Endodermal cell (in vitro differentiated cells): ENCODE measurements at regions not wholly inside any gene's neighbourhood (a gene's known extent, or its start where the extent isn't known, plus 50 kb on each side); places are given as distances from the start of the nearest gene placed in this dataset.

ENCODE experiments used
- DNase-seq: peaks from one replicate; pipeline ENCODE4 v3.0.0-alpha.2; 2017
- H3K27ac ChIP-seq: 2 replicates; pipeline ENCODE4 v1.5.1; 2013; ENCODE audit warnings: mild to moderate bottlenecking, low read depth, low read length, moderate library complexity
- H3K27me3 ChIP-seq: 2 replicates; pipeline ENCODE4 v1.6.1; 2013; ENCODE audit warnings: mild to moderate bottlenecking, low read length, moderate library complexity; ENCODE audit not compliant: insufficient read depth, control insufficient read depth, poor library complexity, severe bottlenecking
- H3K36me3 ChIP-seq: 2 replicates; pipeline ENCODE4 v1.7.0; 2013; ENCODE audit warnings: mild to moderate bottlenecking, low read length, moderate library complexity; ENCODE audit not compliant: control insufficient read depth, insufficient read depth
- H3K4me1 ChIP-seq: one replicate; pipeline ENCODE4 v1.7.0; 2013; ENCODE audit warnings: low read length; ENCODE audit not compliant: control insufficient read depth, insufficient read depth
- H3K4me3 ChIP-seq: 2 replicates; pipeline ENCODE4 v1.5.1; 2013; ENCODE audit warnings: mild to moderate bottlenecking, low read length, moderate library complexity
- H3K9ac ChIP-seq: 2 replicates; pipeline ENCODE4 v1.6.1; 2013; ENCODE audit warnings: mild to moderate bottlenecking, low read length, moderate library complexity; ENCODE audit not compliant: poor library complexity, severe bottlenecking; ENCODE audit errors: extremely low read depth
- H3K9me3 ChIP-seq: 2 replicates; pipeline ENCODE4 v1.6.1; 2013; ENCODE audit warnings: mild to moderate bottlenecking, low read length, moderate library complexity; ENCODE audit not compliant: control insufficient read depth
- H3K27ac Mint-ChIP-seq: 2 replicates; pipeline ENCODE4 v1.8.0; 2020; ENCODE audit warnings: mixed read lengths
- H3K27me3 Mint-ChIP-seq: 2 replicates; pipeline ENCODE4 v1.8.0; 2021; ENCODE audit warnings: mild to moderate bottlenecking, mixed read lengths; ENCODE audit not compliant: insufficient read depth
- H3K36me3 Mint-ChIP-seq: 2 replicates; pipeline ENCODE4 v1.8.0; 2020; ENCODE audit warnings: low read depth, mixed read lengths
- H3K4me1 Mint-ChIP-seq: 2 replicates; pipeline ENCODE4 v1.8.0; 2020; ENCODE audit warnings: mixed read lengths
- H3K4me3 Mint-ChIP-seq: 2 replicates; pipeline ENCODE4 v1.8.0; 2020; ENCODE audit warnings: mild to moderate bottlenecking, moderate library complexity, mixed read lengths
- H3K9me3 Mint-ChIP-seq: 2 replicates; pipeline ENCODE4 v1.8.0; 2020; ENCODE audit warnings: mild to moderate bottlenecking, mixed read lengths
- CTCF ChIP-seq: fragments of 200-600 bp; sonication (generic); conservative IDR thresholded peaks from 2 replicates; pipeline ENCODE4 v1.5.0; 2021; ENCODE audit warnings: antibody characterized with exemption, mild to moderate bottlenecking
- WGBS, 2 experiments: methylation state at CpG; one replicate each; pipeline versions ENCODE4 v1.1.5 to v1.1.7; 2013; ENCODE audit warnings: missing lambda C conversion rate in 2 of 2, mixed read lengths in 1 of 2; ENCODE audit not compliant: insufficient coverage in 1 of 2, insufficient read length in 1 of 2; 5-methylcytosine and 5-hydroxymethylcytosine counted together

DNA sequence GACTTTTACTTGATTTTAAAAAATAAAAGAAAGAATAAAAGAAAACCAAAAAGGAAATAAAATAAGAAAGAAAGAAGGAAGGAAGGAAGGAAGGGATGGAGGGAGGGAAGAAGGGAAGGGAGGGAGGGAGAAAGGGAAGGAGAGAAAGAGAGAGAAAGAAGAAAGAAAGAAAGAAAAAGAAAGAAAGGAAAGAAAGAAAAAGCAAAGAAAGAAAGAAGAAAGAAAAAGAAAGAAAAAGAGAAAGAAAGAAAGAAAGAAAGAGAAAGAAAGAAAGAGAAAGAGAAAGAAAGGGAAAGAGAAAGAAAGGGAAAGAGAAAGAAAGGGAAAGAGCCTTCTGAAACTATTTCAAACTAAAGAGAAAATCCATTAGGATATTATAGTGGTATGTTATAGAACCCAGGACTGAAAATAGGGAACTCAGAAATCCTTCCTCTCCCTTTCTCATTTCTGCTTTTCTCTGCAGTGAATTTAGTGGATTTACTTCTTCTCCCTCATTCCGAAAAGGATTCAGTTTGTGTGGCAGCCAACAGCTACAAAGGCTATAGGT is 414.7 kb upstream of the CCNG1 start:
- H3K4me1 Mint-ChIP-seq = no peaks in the 10 kb centered on the region
- H3K27me3 Mint-ChIP-seq = no peaks in the 10 kb centered on the region
- 78 to 83% methylated on average over 1 of the region's 1 CpG for WGBS, 2 experiments
- Histone ChIP-seq H3K27me3 (no peaks in the 10 kb centered on the region), H3K9ac (no peak overlapping the region), H3K36me3 (no peaks in the 10 kb centered on the region), H3K27ac (no peak overlapping the region), H3K4me3 (no peak overlapping the region), H3K4me1 (no peaks in the 10 kb centered on the region), H3K9me3 (no peaks in the 10 kb centered on the region)
- no peaks in the 10 kb centered on the region for H3K9me3 Mint-ChIP-seq
- no peaks in the 10 kb centered on the region for H3K36me3 Mint-ChIP-seq
- no peak for TF ChIP-seq CTCF
- no peak overlapping the region for H3K4me3 Mint-ChIP-seq
- DNase-seq = no peak
- no peak overlapping the region for H3K27ac Mint-ChIP-seq

DNA sequence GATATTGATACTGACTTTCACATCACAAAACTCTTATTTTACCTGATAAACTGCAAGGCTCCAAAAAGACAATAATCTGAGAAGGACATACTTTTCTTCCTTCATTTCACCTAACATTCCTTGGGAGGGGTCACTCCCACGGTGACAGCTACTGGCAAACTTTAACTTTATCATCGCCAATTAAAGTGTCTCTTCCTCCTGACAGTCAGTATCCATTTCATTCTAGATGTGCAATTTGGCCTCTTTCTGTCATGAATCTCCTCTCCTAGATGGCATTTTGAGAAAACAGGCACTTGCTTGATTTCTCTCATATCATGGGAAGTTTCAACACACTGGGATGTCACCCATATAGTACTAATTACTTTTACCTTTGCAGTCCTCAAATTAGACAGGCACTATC is 413.5 kb upstream of the CCNG1 start:
- no peak overlapping the region for H3K4me3 Mint-ChIP-seq
- Histone ChIP-seq H3K4me3 (no peak overlapping the region), H3K27me3 (no peaks in the 10 kb centered on the region), H3K36me3 (no peaks in the 10 kb centered on the region), H3K9ac (no peak overlapping the region), H3K4me1 (no peaks in the 10 kb centered on the region), H3K9me3 (no peaks in the 10 kb centered on the region), H3K27ac (no peak overlapping the region)
- no peaks in the 10 kb centered on the region for H3K27me3 Mint-ChIP-seq
- H3K27ac Mint-ChIP-seq = no peak overlapping the region
- H3K36me3 Mint-ChIP-seq = no peaks in the 10 kb centered on the region
- H3K9me3 Mint-ChIP-seq = no peaks in the 10 kb centered on the region
- no peak for TF ChIP-seq CTCF
- DNase-seq = no peak
- WGBS, 2 experiments = 86 to 90% methylated on average over 2 of the region's 2 CpGs
- no peaks in the 10 kb centered on the region for H3K4me1 Mint-ChIP-seq

- H3K9me3 Mint-ChIP-seq = no peaks in the 10 kb centered on the region
- no peak overlapping the region for H3K4me3 Mint-ChIP-seq
- no peaks in the 10 kb centered on the region for H3K36me3 Mint-ChIP-seq
- H3K27me3 ChIP-seq = no peaks in the 10 kb centered on the region
- TF ChIP-seq CTCF = no peak
- no peaks in the 10 kb centered on the region for H3K9me3 ChIP-seq
- 92 to 94% methylated on average over 5 to 7 of the region's 7 CpGs for WGBS, 2 experiments
- no peaks in the 10 kb centered on the region for H3K4me1 Mint-ChIP-seq
- H3K27ac Mint-ChIP-seq = no peak overlapping the region
- no peaks in the 10 kb centered on the region for H3K4me1 ChIP-seq
- no peaks in the 10 kb centered on the region for H3K27me3 Mint-ChIP-seq
- DNase-seq = no peak
- H3K4me3 ChIP-seq = no peak overlapping the region
- H3K27ac ChIP-seq = no peak overlapping the region
- no peak overlapping the region for H3K9ac ChIP-seq
- no peaks in the 10 kb centered on the region for H3K36me3 ChIP-seq
Observed at GRCh38 chr5:163024936-163025335, 412.5 kb upstream of the CCNG1 start.
